ENCODE measurements at regions not wholly inside any gene's neighbourhood (a gene's known extent, or its start where the extent isn't known, plus 50 kb on each side); places are given as distances from the start of the nearest gene placed in this dataset.

- H3K36me3 ChIP-seq = no peaks in the 10 kb centered on the region
- TF ChIP-seq CTCF (IDR thresholded peaks at IDR 0.05) = no peak
- H3K4me3 ChIP-seq = no peak overlapping the region
- H3K27me3 ChIP-seq (ENCODE audit: low read depth) = no peaks in the 10 kb centered on the region
- no peak for DNase-seq
- no peak for ATAC-seq
- H3K27ac ChIP-seq = no peak overlapping the region
- intact Hi-C loops (cut with DNase I) = no loop called here
- H3K4me1 ChIP-seq = no peaks in the 10 kb centered on the region
- no peaks in the 10 kb centered on the region for H3K9me3 ChIP-seq
Measured at GRCh38 chr7:155944901-155945300, 132.6 kb upstream of the SHH start.

- Histone ChIP-seq H3K27me3 (ENCODE audit: low read depth) (no peaks in the 10 kb centered on the region), H3K9me3 (no peaks in the 10 kb centered on the region), H3K4me3 (no peak overlapping the region), H3K36me3 (no peaks in the 10 kb centered on the region), H3K27ac (no peak overlapping the region), H3K4me1 (no peaks in the 10 kb centered on the region)
- intact Hi-C loops (cut with DNase I) = no loop called here
- DNase-seq (no peak), ATAC-seq (no peak)
- TF ChIP-seq CTCF (IDR thresholded peaks at IDR 0.05) = no peak
Measured at GRCh38 chr7:155943251-155943899, 131.1 kb upstream of the SHH start.

GRCh38 chr7:155942226-155942950 is 130.1 kb upstream of the SHH start:
- DNase-seq = no peak
- Histone ChIP-seq H3K4me3 (no peak overlapping the region), H3K27me3 (ENCODE audit: low read depth) (no peaks in the 10 kb centered on the region), H3K27ac (no peak overlapping the region), H3K36me3 (no peaks in the 10 kb centered on the region), H3K9me3 (no peaks in the 10 kb centered on the region), H3K4me1 (no peaks in the 10 kb centered on the region)
- TF ChIP-seq CTCF (IDR thresholded peaks at IDR 0.05) = no peak
- no peak for ATAC-seq
- intact Hi-C loops (cut with DNase I) = no loop called here

- intact Hi-C loops (cut with DNase I) = no loop called here
- H3K36me3 ChIP-seq = no peaks in the 10 kb centered on the region
- no peaks in the 10 kb centered on the region for H3K27me3 ChIP-seq (ENCODE audit: low read depth)
- ATAC-seq (no peak), DNase-seq (no peak)
- no peak for TF ChIP-seq CTCF (IDR thresholded peaks at IDR 0.05)
- no peaks in the 10 kb centered on the region for H3K4me1 ChIP-seq
- no peak overlapping the region for H3K27ac ChIP-seq
- no peaks in the 10 kb centered on the region for H3K9me3 ChIP-seq
- no peak overlapping the region for H3K4me3 ChIP-seq
Measured at GRCh38 chr7:155941688-155942087, 129.4 kb upstream of the SHH start.

- DNase-seq = no peak
- Histone ChIP-seq H3K4me1 (no peaks in the 10 kb centered on the region), H3K9me3 (no peaks in the 10 kb centered on the region), H3K27me3 (ENCODE audit: low read depth) (no peaks in the 10 kb centered on the region), H3K4me3 (no peak overlapping the region), H3K36me3 (no peaks in the 10 kb centered on the region), H3K27ac (no peak overlapping the region)
- intact Hi-C loops (cut with DNase I) = no loop called here
- ATAC-seq = no peak
- no peak for TF ChIP-seq CTCF (IDR thresholded peaks at IDR 0.05)
Measured at GRCh38 chr7:155939350-155939749, 127.1 kb upstream of the SHH start.

Measured in lower lobe of right lung (tissue), 2 donors.